ENCODE measurements at regions not wholly inside any gene's neighbourhood (a gene's known extent, or its start where the extent isn't known, plus 50 kb on each side); places are given as distances from the start of the nearest gene placed in this dataset.
"Not testable (repeated sequence)": the region's sequence is repeated elsewhere in the genome, so short reads cannot be mapped to it uniquely, and the experiment has no call there.

- no peak for DNase-seq (ENCODE audit: extremely low read depth in 1 of 2, low read depth in 1 of 2)
Measured at GRCh38 chr2:210860276-210860675, 303.9 kb downstream of the CPS1 start.

DNA sequence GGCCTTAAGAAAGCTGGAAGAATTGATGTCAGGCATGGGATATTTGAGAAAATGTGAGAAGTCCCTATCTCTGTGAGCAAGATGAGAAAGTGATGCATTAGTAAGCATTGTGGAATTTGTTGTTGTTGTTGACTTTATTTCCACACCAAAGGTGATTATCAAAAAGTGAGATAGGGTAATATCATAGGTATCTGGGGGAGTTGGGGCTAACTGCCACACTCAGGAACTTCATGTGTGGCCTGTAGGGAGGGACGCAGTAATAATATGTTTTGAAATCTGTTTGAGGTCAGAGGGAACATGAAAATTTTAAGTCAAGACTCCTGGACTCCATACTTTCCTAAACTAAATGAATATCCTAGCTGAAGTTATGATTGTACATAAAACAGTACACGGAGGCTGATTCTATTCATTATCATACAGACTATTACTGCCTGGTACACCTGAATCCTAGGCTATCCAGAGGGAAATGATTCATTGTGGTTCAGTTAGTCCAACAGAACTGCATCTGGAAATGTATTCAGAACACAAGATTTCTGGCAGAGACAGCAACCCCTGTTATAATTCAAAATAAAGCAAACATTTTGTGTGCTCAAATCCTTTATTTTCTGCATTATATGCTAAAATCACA lies 304.8 kb downstream of the CPS1 start:
- no peak for DNase-seq (ENCODE audit: extremely low read depth in 1 of 2, low read depth in 1 of 2)

DNA sequence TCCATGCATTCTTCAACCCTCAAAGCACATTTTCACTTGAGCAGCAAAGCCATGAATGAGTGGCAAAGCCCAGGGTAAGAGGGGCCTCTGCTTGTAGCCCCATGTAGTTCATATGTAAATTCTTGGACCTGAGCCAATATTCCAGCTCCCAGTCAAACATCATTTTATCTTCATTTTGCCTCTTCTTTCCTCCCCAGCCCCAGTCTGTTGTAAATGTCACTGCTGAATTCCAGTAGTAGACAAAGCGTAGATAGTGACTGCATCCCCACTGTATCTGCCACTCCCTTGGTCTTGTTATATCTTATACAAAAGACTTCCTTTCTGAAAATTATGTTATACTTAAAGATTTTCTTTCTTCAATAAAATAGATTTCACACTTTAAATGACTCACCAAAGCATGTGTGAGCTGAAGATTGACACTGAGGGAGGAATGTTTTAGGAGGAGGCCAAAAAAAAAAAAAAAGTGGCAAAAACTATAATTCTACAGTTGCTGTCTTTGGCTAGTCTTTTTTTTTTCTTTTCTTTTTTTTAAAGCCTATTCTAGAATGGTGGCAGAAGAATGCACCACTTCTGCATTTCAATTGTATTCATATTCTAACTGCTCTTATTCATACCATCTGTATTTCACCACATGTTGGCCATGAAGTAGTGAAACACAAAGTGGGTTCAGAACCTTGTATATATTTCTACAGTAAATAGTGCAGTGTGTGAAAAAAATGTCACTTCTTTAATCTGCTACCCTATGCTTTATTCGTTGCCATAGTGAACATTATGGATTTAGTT lies 306.1 kb downstream of the CPS1 start:
- DNase-seq (ENCODE audit: extremely low read depth in 1 of 2, low read depth in 1 of 2): no peak

DNA sequence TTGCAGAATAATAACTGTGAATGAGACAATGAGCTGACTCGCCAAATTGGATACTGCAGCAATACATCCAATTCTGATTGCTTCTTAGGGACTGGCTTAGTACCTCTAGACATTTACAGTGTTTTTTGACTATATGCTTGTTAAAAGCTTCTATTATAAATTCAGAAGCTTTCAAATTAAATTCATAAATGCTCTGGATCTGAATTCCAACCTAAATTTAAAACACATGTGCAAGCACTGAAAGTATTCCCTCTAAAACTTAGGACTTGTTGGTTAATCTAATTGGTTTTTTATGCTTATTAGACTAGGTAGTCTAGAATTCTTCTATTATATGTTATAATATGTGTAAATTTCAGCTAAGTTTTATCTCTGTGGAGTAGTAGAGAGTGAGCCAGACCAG lies 306.9 kb downstream of the CPS1 start:
- DNase-seq (ENCODE audit: extremely low read depth in 1 of 2, low read depth in 1 of 2): no peak

DNA sequence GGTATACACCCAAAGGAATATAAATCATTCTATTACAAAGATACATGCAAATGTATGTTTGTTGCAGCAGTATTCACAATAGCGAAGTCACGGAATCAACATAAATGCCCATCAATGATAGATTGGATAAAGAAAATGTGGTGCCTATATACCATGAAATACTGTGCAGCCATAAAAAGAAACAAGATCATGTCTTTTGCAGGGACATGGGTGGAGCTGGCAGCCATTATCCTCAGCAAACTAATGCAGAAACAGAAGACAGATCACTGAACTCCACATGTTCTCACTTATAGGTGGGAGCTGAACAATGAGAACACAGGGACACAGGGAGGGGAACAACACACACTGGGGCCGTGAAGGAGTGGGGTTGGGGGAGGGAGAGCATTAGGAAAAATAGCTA lies 315.2 kb downstream of the CPS1 start:
- not testable (repeated sequence) for DNase-seq (ENCODE audit: extremely low read depth in 1 of 2, low read depth in 1 of 2)

DNA sequence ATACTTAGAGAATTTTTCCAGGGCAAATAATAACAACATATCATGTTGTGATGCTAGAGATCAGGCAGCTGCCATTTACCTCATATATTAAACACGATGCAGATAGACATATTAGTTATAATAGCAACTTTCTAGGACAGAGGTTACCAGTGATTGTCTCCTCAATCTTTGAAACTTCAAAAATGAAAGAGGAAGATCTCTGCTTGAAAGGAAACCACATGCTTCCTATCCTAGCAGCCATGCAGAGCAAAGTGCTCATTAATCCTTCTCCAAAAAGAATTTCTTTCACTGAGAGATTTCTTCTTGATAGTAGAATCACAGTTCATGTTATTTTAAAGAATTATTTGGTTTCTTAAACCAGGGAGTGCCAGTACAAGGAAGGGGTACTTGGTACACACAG lies 317.2 kb downstream of the CPS1 start:
- no peak for DNase-seq (ENCODE audit: extremely low read depth in 1 of 2, low read depth in 1 of 2)

DNA sequence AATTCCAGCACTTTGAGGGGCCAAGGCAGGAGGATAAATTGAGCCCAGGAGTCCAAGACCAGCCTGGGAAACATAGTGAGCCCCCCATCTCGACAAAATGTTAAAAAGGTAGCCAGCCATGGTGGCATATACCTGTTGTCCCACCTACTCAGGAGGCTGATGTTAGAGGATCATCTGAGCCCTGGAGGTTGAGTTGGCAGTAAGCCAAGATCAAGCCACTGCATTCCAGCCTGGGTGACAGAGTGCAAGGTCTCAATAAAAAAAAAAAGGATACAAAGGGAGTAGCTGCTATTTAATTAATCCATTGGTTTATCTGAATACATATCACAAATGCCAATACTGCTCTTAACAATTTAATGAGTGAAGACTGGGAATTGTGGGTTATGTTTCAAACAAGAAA lies 327.8 kb downstream of the CPS1 start:
- DNase-seq (ENCODE audit: extremely low read depth in 1 of 2, low read depth in 1 of 2): no peak

GRCh38 chr2:210888035-210888434 lies 331.6 kb downstream of the CPS1 start:
- no peak for DNase-seq (ENCODE audit: extremely low read depth in 1 of 2, low read depth in 1 of 2)

- DNase-seq (ENCODE audit: extremely low read depth in 1 of 2, low read depth in 1 of 2): no peak
Measured at GRCh38 chr2:210895132-210895531, 338.7 kb downstream of the CPS1 start.

DNA sequence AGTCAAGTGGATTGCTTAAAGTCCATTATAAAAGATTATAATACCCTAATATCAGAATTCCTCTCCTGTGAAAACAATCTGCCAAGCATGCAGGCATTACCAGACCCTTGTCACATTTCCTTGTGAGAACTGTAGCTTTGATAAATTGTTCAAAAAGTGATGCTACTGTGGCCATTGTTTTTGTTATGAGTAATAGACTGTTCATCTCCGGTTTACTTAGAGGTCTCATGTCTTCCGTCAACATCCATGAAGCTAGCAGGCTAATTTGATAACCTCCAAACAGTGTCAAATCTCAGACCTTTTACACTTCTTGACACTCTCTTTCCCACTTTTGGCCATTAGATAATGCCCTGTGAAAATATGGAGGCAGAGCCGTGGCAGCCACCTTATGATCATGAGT lies 342.7 kb downstream of the CPS1 start:
- DNase-seq (ENCODE audit: extremely low read depth in 1 of 2, low read depth in 1 of 2): no peak

GRCh38 chr2:210901326-210901725 lies 344.9 kb downstream of the CPS1 start:
- no peak for DNase-seq (ENCODE audit: extremely low read depth in 1 of 2, low read depth in 1 of 2)

GRCh38 chr2:210912779-210913178 lies 356.4 kb downstream of the CPS1 start:
- DNase-seq (ENCODE audit: extremely low read depth in 1 of 2, low read depth in 1 of 2): no peak

- no peak for DNase-seq (ENCODE audit: extremely low read depth in 1 of 2, low read depth in 1 of 2)
Measured at GRCh38 chr2:210913461-210913860, 357.1 kb downstream of the CPS1 start.

DNA sequence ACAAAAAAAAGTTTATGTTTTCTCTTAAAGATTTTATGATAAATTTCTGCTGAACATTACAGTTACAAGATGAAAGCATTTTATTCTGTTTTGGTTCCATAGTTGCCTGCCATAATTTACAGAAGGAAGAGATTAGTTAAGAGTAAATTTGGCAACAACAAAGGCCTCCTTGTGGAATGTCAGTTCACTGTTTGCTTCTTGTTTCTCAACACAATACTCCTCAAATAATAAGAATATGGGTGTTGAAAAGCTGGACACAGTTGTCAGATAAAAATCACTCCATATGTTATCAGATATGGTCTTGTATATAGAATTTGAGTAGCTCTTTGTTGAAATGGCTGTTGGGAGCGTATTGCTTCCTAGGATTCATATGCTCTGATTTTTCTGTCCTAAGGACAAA lies 359.5 kb downstream of the CPS1 start:
- DNase-seq (ENCODE audit: extremely low read depth in 1 of 2, low read depth in 1 of 2): no peak

- DNase-seq (ENCODE audit: extremely low read depth in 1 of 2, low read depth in 1 of 2): no peak
Measured at GRCh38 chr2:210917465-210917864, 361.1 kb downstream of the CPS1 start.

- DNase-seq (ENCODE audit: extremely low read depth in 1 of 2, low read depth in 1 of 2): no peak
Measured at GRCh38 chr2:210919128-210919527, 362.7 kb downstream of the CPS1 start.

DNA sequence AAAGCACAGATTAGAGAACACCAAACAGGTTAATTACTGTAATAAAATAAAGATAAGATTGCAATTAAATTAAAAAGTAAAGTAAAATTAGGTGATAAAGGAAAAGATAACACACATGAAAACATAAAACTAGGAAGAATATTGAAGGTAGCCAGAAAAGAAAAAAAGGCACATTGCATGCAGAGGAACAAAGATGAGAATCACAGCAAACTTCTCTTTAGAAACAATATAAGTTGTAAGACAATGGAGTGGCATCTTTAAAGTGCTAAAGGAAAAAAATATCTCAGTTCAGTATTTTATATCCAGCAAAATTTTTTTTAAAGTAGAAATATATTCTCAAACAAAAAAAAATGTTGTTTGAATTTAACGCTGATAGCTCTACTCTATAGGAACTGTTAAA lies 366.0 kb downstream of the CPS1 start:
- DNase-seq (ENCODE audit: extremely low read depth in 1 of 2, low read depth in 1 of 2): no peak

GRCh38 chr2:210928714-210929113 lies 372.3 kb downstream of the CPS1 start:
- no peak for DNase-seq (ENCODE audit: extremely low read depth in 1 of 2, low read depth in 1 of 2)

- DNase-seq (ENCODE audit: extremely low read depth in 1 of 2, low read depth in 1 of 2): no peak
Measured at GRCh38 chr2:210938228-210938627, 381.8 kb downstream of the CPS1 start.

- DNase-seq (ENCODE audit: extremely low read depth in 1 of 2, low read depth in 1 of 2): no peak
Measured at GRCh38 chr2:210946395-210946794, 390.0 kb downstream of the CPS1 start.

GRCh38 chr2:210950434-210951060 lies 394.1 kb downstream of the CPS1 start:
- DNase-seq (ENCODE audit: extremely low read depth in 1 of 2, low read depth in 1 of 2): not testable (repeated sequence)

- DNase-seq (ENCODE audit: extremely low read depth in 1 of 2, low read depth in 1 of 2): no peak
Measured at GRCh38 chr2:210954386-210954907, 398.0 kb downstream of the CPS1 start.

Measured in activated CD8-positive, alpha-beta memory T cell treated with anti-CD3 and anti-CD28 coated beads for 1 hour (primary cell).